ENCODE measurements at regions not wholly inside any gene's neighbourhood (a gene's known extent, or its start where the extent isn't known, plus 50 kb on each side); places are given as distances from the start of the nearest gene placed in this dataset.

- H3K9ac ChIP-seq (ENCODE audit: low read depth, low read length) = no peak overlapping the region
- H4K20me1 ChIP-seq (ENCODE audit: insufficient read depth, low read length) = no peaks in the 10 kb centered on the region
- H3K14ac ChIP-seq (replicated peaks; ENCODE audit: low read depth, low read length) = no peak overlapping the region
- ChIA-PET CTCF (no interaction called here), POLR2A (ENCODE audit: unreplicated experiment) (no interaction called here)
- no peak overlapping the region for H3K56ac ChIP-seq (ENCODE audit: extremely low read depth, insufficient read depth, low read length)
- H4K8ac ChIP-seq (ENCODE audit: low read depth in 2 of 2, low read length in 2 of 2) = no peak overlapping the region
- no TSS peak for BruUV-seq (replicated peaks)
- no peak overlapping the region for H3K4ac ChIP-seq (ENCODE audit: low read depth, low read length)
- no peak overlapping the region for H3K4me3 ChIP-seq (ENCODE audit: insufficient read depth, low read depth, low read length)
- H3K36me3 ChIP-seq (ENCODE audit: control insufficient read depth, insufficient read depth, low read length) = no peaks in the 10 kb centered on the region
- H2AFZ ChIP-seq (replicated peaks; ENCODE audit: low read length, poor library complexity) = no peak overlapping the region
- no peak overlapping the region for H3K18ac ChIP-seq (ENCODE audit: low read depth, low read length)
- no peak for TF ChIP-seq MAZ (IDR thresholded peaks at IDR 0.05; ENCODE audit: borderline replicate concordance, low read depth, low read length)
- TF ChIP-seq MAFK (IDR thresholded peaks at IDR 0.05; ENCODE audit: low read depth, low read length) = no peak
- TF ChIP-seq FOS (IDR thresholded peaks at IDR 0.05; ENCODE audit: low read depth, low read length) = no peak
- H2AK5ac ChIP-seq (ENCODE audit: low read depth, low read length) = no peak overlapping the region
- H3K4me2 ChIP-seq (ENCODE audit: low read depth, low read length) = no peak overlapping the region
- H2AK9ac ChIP-seq (replicated peaks; ENCODE audit: low read depth, low read length, poor library complexity) = no peak overlapping the region
- H4K5ac ChIP-seq (ENCODE audit: low read depth, low read length) = no peak overlapping the region
- H3K79me1 ChIP-seq (ENCODE audit: low read depth in 1 of 2, low read length in 2 of 2) = no peaks in the 10 kb centered on the region
- no peak overlapping the region for H4K91ac ChIP-seq (ENCODE audit: insufficient read depth, low read depth, low read length)
- no peaks in the 10 kb centered on the region for H3K4me1 ChIP-seq (ENCODE audit: control insufficient read depth, insufficient read depth, low read length)
- in situ Hi-C loops (cut with MboI; ENCODE audit: low sequenced_read_pairs) = no loop called here
- intact Hi-C loops (cut with micrococcal nuclease) = no loop called here
- WGBS, 2 experiments (ENCODE audit: extremely low coverage in 2 of 2, insufficient read length in 1 of 2) = 89% methylated on average over 1 of the region's 2 CpGs; no CpG with 5 or more reads in 1 of the 2 experiments
- H3K9me1 ChIP-seq (ENCODE audit: insufficient read depth, low read length) = no peaks in the 10 kb centered on the region
- dilution Hi-C loops (cut with HindIII; ENCODE audit: low sequenced_read_pairs, unreplicated experiment) = no loop called here
- no peaks in the 10 kb centered on the region for H3K27me3 ChIP-seq (ENCODE audit: control insufficient read depth, insufficient read depth, low read length)
- H2BK20ac ChIP-seq (ENCODE audit: low read depth, low read length) = no peak overlapping the region
- no peak overlapping the region for H2BK120ac ChIP-seq (ENCODE audit: low read depth, low read length)
- H2BK15ac ChIP-seq (ENCODE audit: low read depth, low read length) = no peak overlapping the region
- no peak overlapping the region for H3K27ac ChIP-seq (ENCODE audit: insufficient read depth, low read length)
- no peak overlapping the region for H3K23ac ChIP-seq (ENCODE audit: low read depth, low read length)
- DNase-seq (no peak), ATAC-seq (ENCODE audit: low read depth) (no peak)
- H3K9me3 ChIP-seq (ENCODE audit: control insufficient read depth, insufficient read depth, low read length) = no peaks in the 10 kb centered on the region
- H2BK5ac ChIP-seq (ENCODE audit: low read depth, low read length, poor library complexity, severe bottlenecking) = no peak overlapping the region
Observed at GRCh38 chr3:189398656-189399055, 226.9 kb downstream of the TPRG1 start.
